ENCODE measurements at regions not wholly inside any gene's neighbourhood (a gene's known extent, or its start where the extent isn't known, plus 50 kb on each side); places are given as distances from the start of the nearest gene placed in this dataset.

GRCh38 chr2:67899187-67899586, 163.6 kb downstream of the C1D start:
- peaks cover 0 to 2% (median 0%) of the 10 kb centered on the region in 4 donors for H3K27me3 ChIP-seq (ENCODE audit: control insufficient read depth in 4 of 4, insufficient read depth in 4 of 4, low read length in 3 of 4)
- H3K36me3 ChIP-seq (ENCODE audit: control insufficient read depth in 4 of 4, insufficient read depth in 3 of 4, low read depth in 1 of 4, low read length in 3 of 4) = no peaks in the 10 kb centered on the region
- no peaks in the 10 kb centered on the region for H3K4me1 ChIP-seq (ENCODE audit: control insufficient read depth in 4 of 4, insufficient read depth in 4 of 4, low read length in 3 of 4)
- H3K27ac ChIP-seq (ENCODE audit: low read depth in 1 of 2, low read length in 2 of 2) = no peak overlapping the region
- H3K9ac ChIP-seq (ENCODE audit: low read depth in 1 of 2, low read length in 2 of 2) = no peak overlapping the region
- no peak for TF ChIP-seq CTCF (IDR thresholded peaks at IDR 0.05; ENCODE audit: low read depth, low read length, missing input control)
- no peak for TF ChIP-seq RXRA (IDR thresholded peaks at IDR 0.05)
- TF ChIP-seq TAF1 (conservative IDR thresholded peaks at IDR 0.05) = no peak
- no peak for TF ChIP-seq JUND (IDR thresholded peaks at IDR 0.05)
- WGBS = 50% methylated on average over 5 of the region's 5 CpGs
- no peak for DNase-seq (ENCODE audit: low spot score)
- H3K4me3 ChIP-seq (ENCODE audit: low read depth in 1 of 3, low read length in 3 of 3) = no peak overlapping the region
- peaks cover 0 to 2% (median 0%) of the 10 kb centered on the region in 4 donors for H3K9me3 ChIP-seq (ENCODE audit: control insufficient read depth in 4 of 4, low read length in 3 of 4)

DNA sequence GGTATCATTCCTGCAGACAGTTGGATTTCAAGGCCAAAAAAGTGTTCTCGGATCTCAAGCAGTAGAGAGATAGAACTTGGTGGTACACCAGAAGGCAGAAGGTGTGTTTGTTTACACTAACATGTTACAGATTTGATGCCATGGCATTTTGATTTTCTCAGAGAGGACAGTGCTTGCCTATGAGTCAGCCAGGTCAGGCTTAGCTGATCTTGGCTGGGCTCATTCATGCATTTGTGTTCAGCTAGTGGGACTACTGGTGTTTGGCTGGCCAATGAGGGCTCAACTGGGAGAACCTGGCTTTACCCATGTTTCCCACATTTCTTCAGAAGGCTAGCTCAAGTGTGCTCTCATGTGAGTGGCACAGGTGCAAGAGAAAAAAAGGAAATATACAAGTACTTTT, 162.0 kb downstream of the C1D start:
- Histone ChIP-seq H3K4me1 (ENCODE audit: control insufficient read depth in 4 of 4, insufficient read depth in 4 of 4, low read length in 3 of 4) (no peaks in the 10 kb centered on the region), H3K9ac (ENCODE audit: low read depth in 1 of 2, low read length in 2 of 2) (no peak overlapping the region), H3K27me3 (ENCODE audit: control insufficient read depth in 4 of 4, insufficient read depth in 4 of 4, low read length in 3 of 4) (peaks cover 0 to 2% (median 0%) of the 10 kb centered on the region in 4 donors), H3K36me3 (ENCODE audit: control insufficient read depth in 4 of 4, insufficient read depth in 3 of 4, low read depth in 1 of 4, low read length in 3 of 4) (no peaks in the 10 kb centered on the region), H3K4me3 (ENCODE audit: low read depth in 1 of 3, low read length in 3 of 3) (no peak overlapping the region), H3K9me3 (ENCODE audit: control insufficient read depth in 4 of 4, low read length in 3 of 4) (peaks cover 0 to 2% (median 0%) of the 10 kb centered on the region in 4 donors), H3K27ac (ENCODE audit: low read depth in 1 of 2, low read length in 2 of 2) (no peak overlapping the region)
- DNase-seq (ENCODE audit: low spot score) = no peak
- WGBS = 71% methylated on average over 1 of the region's 1 CpG
- TF ChIP-seq, protein P1, sequence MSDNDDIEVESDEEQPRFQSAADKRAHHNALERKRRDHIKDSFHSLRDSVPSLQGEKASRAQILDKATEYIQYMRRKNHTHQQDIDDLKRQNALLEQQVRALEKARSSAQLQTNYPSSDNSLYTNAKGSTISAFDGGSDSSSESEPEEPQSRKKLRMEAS (IDR thresholded peaks at IDR 0.05) = no peak
- no peak for TF ChIP-seq NR2F2 (IDR thresholded peaks at IDR 0.05)
- no peak for TF ChIP-seq ZBTB33 (IDR thresholded peaks at IDR 0.05)
- TF ChIP-seq HNF4A (conservative IDR thresholded peaks at IDR 0.05) = no peak
- TF ChIP-seq HNF4G (IDR thresholded peaks at IDR 0.05) = no peak
- no peak for TF ChIP-seq REST (IDR thresholded peaks at IDR 0.05)
- no peak for TF ChIP-seq FOXA2 (IDR thresholded peaks at IDR 0.05)
- no peak for TF ChIP-seq JUND (IDR thresholded peaks at IDR 0.05)
- TF ChIP-seq YY1 (IDR thresholded peaks at IDR 0.05) = no peak
- no peak for TF ChIP-seq TAF1 (conservative IDR thresholded peaks at IDR 0.05)
- TF ChIP-seq GABPA (IDR thresholded peaks at IDR 0.05 in 1 of 2, conservative IDR thresholded peaks at IDR 0.05 in 1 of 2) = no peak
- no peak for TF ChIP-seq RAD21 (IDR thresholded peaks at IDR 0.05)
- TF ChIP-seq CTCF (IDR thresholded peaks at IDR 0.05; ENCODE audit: low read depth, low read length, missing input control) = no peak
- no peak for TF ChIP-seq EGR1 (IDR thresholded peaks at IDR 0.05; ENCODE audit: low read depth in 2 of 2)
- no peak for TF ChIP-seq SP1 (IDR thresholded peaks at IDR 0.05)
- no peak for TF ChIP-seq RXRA (IDR thresholded peaks at IDR 0.05)
- TF ChIP-seq FOXA1 (IDR thresholded peaks at IDR 0.05) = no peak
- TF ChIP-seq, protein P2, sequence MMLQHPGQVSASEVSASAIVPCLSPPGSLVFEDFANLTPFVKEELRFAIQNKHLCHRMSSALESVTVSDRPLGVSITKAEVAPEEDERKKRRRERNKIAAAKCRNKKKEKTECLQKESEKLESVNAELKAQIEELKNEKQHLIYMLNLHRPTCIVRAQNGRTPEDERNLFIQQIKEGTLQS (IDR thresholded peaks at IDR 0.05) = no peak
